ENCODE measurements at regions not wholly inside any gene's neighbourhood (a gene's known extent, or its start where the extent isn't known, plus 50 kb on each side); places are given as distances from the start of the nearest gene placed in this dataset.

DNA sequence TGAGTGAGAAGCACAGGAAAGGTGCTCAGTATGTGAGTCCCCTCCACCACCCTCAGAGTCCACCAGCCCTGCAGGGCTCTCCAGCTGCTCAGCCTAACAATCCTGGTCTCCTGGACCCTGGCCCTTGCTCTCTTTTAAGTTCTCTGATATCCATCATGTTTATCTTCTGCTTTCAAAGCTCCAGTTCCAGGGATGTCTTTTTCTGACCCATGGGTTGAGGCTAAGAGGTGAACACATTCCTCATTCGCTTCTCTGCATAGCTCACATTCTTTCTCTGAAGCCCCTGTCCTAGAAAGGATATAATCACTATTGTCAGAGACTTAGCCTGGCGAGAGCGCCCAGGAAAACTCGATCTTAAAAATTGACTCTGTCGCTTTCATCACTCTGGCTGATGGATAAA lies 86.4 kb downstream of the ARL4C start (continued):
- TF ChIP-seq ZNF660 (CRISPR knock-in tag; IDR thresholded peaks at IDR 0.05; ENCODE audit: borderline replicate concordance, low read depth) (no peak), NFATC3 (CRISPR knock-in tag; IDR thresholded peaks at IDR 0.05) (no peak), ZNF772 (CRISPR knock-in tag; IDR thresholded peaks at IDR 0.05) (no peak), HES4 (CRISPR knock-in tag; IDR thresholded peaks at IDR 0.05; ENCODE audit: borderline replicate concordance) (no peak), CREM (IDR thresholded peaks at IDR 0.05) (no peak), CREM (CRISPR knock-in tag; IDR thresholded peaks at IDR 0.05) (no peak), SALL1 (CRISPR knock-in tag; IDR thresholded peaks at IDR 0.05) (peak; percentile 40; the same call in 1 of the 2 replicates), TP53 (CRISPR knock-in tag; conservative IDR thresholded peaks at IDR 0.05) (no peak), ZNF629 (CRISPR knock-in tag; conservative IDR thresholded peaks at IDR 0.05) (no peak), EED (CRISPR knock-in tag; IDR thresholded peaks at IDR 0.05) (no peak), MIER3 (CRISPR knock-in tag; IDR thresholded peaks at IDR 0.05; ENCODE audit: borderline replicate concordance) (no peak), ASH2L (IDR thresholded peaks at IDR 0.05; ENCODE audit: insufficient read length, low read depth, low read length) (peak; percentile 8), KLF15 (CRISPR knock-in tag; IDR thresholded peaks at IDR 0.05; ENCODE audit: borderline replicate concordance) (no peak), HDAC1 (CRISPR knock-in tag; IDR thresholded peaks at IDR 0.05) (no peak; the same call in 1 of the 2 replicates), ZBTB37 (CRISPR knock-in tag; IDR thresholded peaks at IDR 0.05) (no peak), ZNF121 (CRISPR knock-in tag; IDR thresholded peaks at IDR 0.05) (no peak), ARNT (IDR thresholded peaks at IDR 0.05) (no peak), HNRNPH1 (optimal IDR thresholded peaks at IDR 0.05; ENCODE audit: low read depth, low read length) (no peak), HNF4A (CRISPR knock-in tag; IDR thresholded peaks at IDR 0.05) (peak; percentile 81), ZNF441 (CRISPR knock-in tag; IDR thresholded peaks at IDR 0.05; ENCODE audit: borderline replicate concordance) (no peak), FOXC1 (CRISPR knock-in tag; IDR thresholded peaks at IDR 0.05; ENCODE audit: borderline replicate concordance) (0 out of 2 replicates have a peak, but pooled peaks have one; percentile 6), ZNF354B (CRISPR knock-in tag; IDR thresholded peaks at IDR 0.05) (no peak)
- TF ChIP-seq, protein P1, sequence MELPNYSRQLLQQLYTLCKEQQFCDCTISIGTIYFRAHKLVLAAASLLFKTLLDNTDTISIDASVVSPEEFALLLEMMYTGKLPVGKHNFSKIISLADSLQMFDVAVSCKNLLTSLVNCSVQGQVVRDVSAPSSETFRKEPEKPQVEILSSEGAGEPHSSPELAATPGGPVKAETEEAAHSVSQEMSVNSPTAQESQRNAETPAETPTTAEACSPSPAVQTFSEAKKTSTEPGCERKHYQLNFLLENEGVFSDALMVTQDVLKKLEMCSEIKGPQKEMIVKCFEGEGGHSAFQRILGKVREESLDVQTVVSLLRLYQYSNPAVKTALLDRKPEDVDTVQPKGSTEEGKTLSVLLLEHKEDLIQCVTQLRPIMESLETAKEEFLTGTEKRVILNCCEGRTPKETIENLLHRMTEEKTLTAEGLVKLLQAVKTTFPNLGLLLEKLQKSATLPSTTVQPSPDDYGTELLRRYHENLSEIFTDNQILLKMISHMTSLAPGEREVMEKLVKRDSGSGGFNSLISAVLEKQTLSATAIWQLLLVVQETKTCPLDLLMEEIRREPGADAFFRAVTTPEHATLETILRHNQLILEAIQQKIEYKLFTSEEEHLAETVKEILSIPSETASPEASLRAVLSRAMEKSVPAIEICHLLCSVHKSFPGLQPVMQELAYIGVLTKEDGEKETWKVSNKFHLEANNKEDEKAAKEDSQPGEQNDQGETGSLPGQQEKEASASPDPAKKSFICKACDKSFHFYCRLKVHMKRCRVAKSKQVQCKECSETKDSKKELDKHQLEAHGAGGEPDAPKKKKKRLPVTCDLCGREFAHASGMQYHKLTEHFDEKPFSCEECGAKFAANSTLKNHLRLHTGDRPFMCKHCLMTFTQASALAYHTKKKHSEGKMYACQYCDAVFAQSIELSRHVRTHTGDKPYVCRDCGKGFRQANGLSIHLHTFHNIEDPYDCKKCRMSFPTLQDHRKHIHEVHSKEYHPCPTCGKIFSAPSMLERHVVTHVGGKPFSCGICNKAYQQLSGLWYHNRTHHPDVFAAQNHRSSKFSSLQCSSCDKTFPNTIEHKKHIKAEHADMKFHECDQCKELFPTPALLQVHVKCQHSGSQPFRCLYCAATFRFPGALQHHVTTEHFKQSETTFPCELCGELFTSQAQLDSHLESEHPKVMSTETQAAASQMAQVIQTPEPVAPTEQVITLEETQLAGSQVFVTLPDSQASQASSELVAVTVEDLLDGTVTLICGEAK (IDR thresholded peaks at IDR 0.05), result no peak
- TF ChIP-seq, protein P1 (CRISPR knock-in tag; IDR thresholded peaks at IDR 0.05), result no peak

All from HepG2 (cell line).